ENCODE measurements at regions not wholly inside any gene's neighbourhood (a gene's known extent, or its start where the extent isn't known, plus 50 kb on each side); places are given as distances from the start of the nearest gene placed in this dataset.
A peak's percentile ranks its signal among the peaks of the same experiment; 100 is the strongest.
"Not testable (repeated sequence)": the region's sequence is repeated elsewhere in the genome, so short reads cannot be mapped to it uniquely, and the experiment has no call there.

- peak; percentile 9 for FAIRE-seq
Measured at GRCh38 chr14:21868442-21869046, 194.9 kb upstream of the OR4E1 start.

GRCh38 chr14:21867541-21867940, 193.9 kb upstream of the OR4E1 start:
- FAIRE-seq: no peak

- FAIRE-seq: no peak
Measured at GRCh38 chr14:21866479-21866878, 192.9 kb upstream of the OR4E1 start.

DNA sequence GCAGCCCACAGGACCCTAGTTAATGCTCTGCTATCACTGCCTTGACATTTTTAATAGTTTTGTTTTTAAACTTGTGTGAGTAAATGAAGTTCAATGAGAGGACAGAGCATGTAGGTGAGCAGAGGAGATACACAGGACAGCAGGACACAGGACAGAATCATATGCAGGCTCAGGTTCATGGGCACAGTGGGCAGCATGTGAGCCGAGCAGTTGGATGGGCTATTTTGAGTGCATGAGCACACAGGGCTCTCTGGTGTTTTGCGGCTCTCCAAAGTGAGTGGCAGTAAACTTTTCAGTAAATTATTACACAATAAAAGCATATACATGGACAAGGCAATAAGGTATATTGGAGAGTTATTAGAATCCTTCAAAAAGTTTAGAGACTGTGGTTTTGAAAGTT, 189.7 kb upstream of the OR4E1 start:
- no peak for FAIRE-seq

DNA sequence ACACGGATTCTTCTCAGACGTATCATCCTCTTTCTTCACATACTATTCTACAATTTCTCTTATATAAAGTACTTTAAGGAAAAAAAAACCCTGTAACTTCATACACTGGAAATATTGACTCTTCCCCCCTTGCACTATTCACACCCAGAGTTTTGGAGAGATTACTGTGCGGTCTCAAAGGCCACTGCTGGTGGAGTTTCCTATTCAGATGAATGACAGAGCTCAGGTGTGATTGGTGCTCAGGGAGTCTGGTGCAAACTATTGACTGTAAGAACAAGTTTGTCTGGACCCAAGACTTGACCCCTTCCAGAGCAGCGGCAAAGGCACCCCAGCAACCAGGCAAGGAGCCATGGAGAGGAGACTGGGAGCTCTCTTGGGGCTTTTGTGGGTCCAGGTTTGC, 187.5 kb upstream of the OR4E1 start:
- FAIRE-seq: no peak

DNA sequence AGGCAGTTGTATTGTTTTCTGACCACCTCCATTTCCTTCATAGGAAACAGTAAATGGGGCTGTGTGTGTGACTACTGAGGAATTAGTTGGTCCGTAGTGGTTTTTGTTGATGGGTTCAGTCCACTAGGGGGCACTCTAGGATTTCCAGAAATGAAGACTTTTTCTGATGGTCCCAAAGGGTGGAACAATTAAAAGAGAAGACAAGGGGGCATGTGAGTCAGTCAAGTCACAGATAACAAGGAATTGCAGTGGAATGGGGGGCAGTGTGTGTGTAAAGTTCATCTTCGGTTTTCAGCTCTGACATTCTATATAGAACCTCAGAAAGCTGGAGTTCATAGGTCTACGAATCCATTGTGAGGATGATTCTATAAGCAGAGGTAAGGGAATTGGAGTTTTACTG, 186.6 kb upstream of the OR4E1 start:
- no peak for FAIRE-seq

DNA sequence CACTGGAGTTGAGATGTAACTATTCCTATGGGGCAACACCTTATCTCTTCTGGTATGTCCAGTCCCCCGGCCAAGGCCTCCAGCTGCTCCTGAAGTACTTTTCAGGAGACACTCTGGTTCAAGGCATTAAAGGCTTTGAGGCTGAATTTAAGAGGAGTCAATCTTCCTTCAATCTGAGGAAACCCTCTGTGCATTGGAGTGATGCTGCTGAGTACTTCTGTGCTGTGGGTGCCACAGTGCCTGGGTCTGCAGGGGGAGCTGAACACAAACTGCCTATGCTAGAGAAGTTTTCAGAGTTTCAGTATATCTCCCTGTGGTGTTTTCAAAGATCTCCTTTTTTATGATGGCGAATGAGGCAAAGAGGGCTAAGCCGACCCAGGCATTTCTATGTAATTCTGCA, 179.2 kb upstream of the OR4E1 start:
- FAIRE-seq: no peak

GRCh38 chr14:21852061-21852664, 178.5 kb upstream of the OR4E1 start:
- FAIRE-seq: no peak

GRCh38 chr14:21846902-21847301, 173.3 kb upstream of the OR4E1 start:
- not testable (repeated sequence) for FAIRE-seq

- FAIRE-seq: no peak
Measured at GRCh38 chr14:21846227-21846885, 172.7 kb upstream of the OR4E1 start.

GRCh38 chr14:21840765-21841164, 167.1 kb upstream of the OR4E1 start:
- FAIRE-seq: no peak

GRCh38 chr14:21833836-21834235, 160.2 kb upstream of the OR4E1 start:
- FAIRE-seq: no peak

DNA sequence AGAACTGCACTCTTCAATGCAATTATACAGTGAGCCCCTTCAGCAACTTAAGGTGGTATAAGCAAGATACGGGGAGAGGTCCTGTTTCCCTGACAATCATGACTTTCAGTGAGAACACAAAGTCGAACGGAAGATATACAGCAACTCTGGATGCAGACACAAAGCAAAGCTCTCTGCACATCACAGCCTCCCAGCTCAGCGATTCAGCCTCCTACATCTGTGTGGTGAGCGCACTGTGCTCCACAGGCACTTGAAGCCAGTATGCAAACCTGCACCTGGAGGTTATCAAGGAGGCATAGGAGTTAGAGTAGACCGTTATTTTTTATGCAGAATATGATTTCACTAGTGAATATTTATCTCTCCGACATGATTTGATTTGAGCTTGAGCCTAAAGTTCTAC, 152.2 kb upstream of the OR4E1 start:
- FAIRE-seq: no peak

- FAIRE-seq: no peak
Measured at GRCh38 chr14:21825149-21825743, 151.6 kb upstream of the OR4E1 start.

DNA sequence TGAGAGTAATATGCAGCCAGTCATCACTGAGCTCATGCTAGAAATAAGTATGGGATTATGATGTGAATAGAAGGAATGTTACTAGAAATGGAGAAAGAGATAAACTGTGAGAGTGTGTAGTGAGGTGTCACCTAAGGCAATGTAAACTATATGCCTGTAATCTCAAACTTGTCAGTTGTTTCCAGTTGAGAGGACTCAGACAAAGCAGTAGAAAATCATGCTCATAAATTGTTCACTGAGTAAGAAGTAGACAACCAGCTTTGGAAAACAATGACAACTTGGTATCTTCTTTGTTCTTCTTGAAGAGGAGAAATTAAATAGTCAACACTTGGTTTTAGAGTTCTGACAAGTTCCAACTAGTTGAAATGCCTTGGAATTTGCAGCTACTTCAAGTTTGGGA, 148.5 kb upstream of the OR4E1 start:
- no peak for FAIRE-seq

DNA sequence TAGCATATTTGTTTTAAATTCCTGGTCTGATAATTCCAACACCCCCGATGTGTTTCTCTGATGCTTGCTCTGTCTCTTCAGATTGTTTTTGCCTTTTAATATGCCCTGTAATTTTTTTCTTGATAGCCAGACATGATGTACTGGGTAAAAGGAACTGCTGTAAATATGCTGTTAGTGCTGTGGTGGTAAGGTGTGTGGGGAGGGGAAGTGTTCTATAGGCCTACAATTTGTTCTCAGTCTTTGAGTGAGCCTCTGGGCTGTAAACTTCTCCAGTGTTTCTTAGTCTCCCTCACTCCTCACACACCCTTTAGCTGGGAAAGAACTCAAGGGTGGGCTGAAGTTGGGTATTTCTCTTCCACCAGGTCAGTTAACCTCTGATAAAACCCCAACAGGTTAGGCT, 147.0 kb upstream of the OR4E1 start:
- FAIRE-seq: no peak

DNA sequence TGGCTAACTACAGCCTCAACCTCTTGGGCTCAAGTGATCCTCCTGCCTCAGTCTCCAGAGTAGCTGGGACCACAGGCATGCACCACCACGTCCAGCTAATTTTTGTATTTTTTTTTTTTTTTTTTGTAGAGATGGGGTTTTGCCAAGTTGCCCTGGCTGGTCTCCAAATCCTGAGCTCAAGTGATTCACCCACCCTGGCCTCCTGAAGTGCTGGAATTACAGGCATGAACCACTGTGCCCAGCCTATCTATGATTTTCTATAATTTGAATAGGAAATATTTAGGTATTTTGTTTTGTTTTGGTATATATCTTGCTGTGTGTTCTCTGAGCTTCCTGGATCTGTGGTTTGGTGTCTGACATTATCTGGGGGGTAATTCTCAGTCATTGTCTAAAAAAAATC, 146.3 kb upstream of the OR4E1 start:
- not testable (repeated sequence) for FAIRE-seq

- not testable (repeated sequence) for FAIRE-seq
Measured at GRCh38 chr14:21817010-21817409, 143.4 kb upstream of the OR4E1 start.

DNA sequence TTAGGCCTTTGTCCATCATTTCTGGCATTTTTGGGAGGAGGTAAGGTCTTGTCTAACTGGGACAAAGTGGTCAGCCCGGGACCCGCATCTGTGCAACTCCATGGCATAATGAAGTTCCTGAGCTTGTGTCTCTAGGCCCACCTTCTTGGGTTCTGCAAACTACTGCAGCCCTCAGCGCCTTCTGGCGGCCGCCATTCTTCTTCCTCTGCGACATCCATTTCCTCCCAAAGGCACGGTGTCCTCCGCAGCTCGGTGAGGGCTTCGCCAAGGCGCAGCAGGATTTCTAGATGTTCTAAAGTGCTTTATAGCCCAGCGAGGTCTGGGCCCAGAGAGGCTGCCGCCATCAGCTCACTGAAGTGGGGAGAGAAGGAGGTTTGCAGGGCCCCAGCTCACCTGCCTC, 134.4 kb upstream of the OR4E1 start:
- no peak for FAIRE-seq

GRCh38 chr14:21804981-21805380, 131.4 kb upstream of the OR4E1 start:
- no peak for FAIRE-seq

GRCh38 chr14:21802441-21802840, 128.8 kb upstream of the OR4E1 start:
- no peak for FAIRE-seq

GRCh38 chr14:21796916-21797315, 123.3 kb upstream of the OR4E1 start:
- no peak for FAIRE-seq

- no peak for FAIRE-seq
Measured at GRCh38 chr14:21795456-21795855, 121.8 kb upstream of the OR4E1 start.

DNA sequence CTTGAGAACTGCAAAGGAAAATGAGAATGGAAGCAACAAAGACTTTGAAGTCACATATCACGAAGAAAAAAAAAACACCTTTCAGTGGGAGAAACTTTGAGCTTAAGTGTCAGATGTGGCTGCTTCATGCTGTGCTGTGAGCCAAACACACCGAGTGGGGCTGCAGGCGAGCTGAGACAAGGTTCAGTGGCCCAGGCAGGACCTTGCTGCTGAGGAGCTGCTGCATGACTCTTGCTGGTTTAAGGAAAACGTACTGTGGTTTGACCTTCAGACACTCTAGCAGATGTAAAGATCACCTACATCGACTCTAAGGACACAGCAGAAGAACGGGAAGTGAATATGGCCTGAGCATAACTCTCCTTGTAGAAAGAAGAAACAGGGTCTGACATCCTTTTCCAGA, 118.1 kb upstream of the OR4E1 start:
- FAIRE-seq: no peak
